OCI-LY1 (cell line): ENCODE measurements at regions not wholly inside any gene's neighbourhood (a gene's known extent, or its start where the extent isn't known, plus 50 kb on each side); places are given as distances from the start of the nearest gene placed in this dataset.

Experiments used
- EZH2 ChIP-seq: fragments of 200-600 bp; sonication (generic), shearing (Covaris generic); IDR thresholded peaks from 2 replicates; pipeline ENCODE4 v1.8.0; 2017; ENCODE audit warnings: borderline replicate concordance, mixed run types, mild to moderate bottlenecking, antibody characterized with exemption, low read length, moderate library complexity, mixed read lengths
- TF ChIP-seq, protein P1 (sequence below): fragments of 200-600 bp; sonication (generic), shearing (Covaris generic); IDR thresholded peaks from 2 replicates; pipeline ENCODE4 v1.5.1; 2017; ENCODE audit warnings: mild to moderate bottlenecking, antibody characterized with exemption, low read length, moderate library complexity, mixed read lengths

DNA sequence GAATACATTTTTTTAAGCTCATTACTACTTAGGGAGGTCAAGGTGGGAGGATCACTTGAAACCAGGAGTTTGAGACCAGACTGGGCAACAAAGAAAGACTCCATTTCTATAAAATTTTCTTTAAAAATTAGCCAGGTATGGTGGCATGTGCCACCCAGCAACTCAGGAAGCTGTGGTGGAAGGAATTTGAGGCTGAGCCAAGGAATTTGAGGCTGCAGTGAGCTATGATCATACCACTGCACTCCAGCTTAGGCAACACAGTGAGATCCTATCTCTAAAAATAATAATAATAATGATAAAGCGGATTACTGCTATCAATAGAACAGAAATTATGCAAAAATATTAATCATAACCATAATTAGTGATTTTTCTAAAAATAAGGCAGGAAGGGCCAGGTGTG, 170.3 kb downstream of the COPRS start:
- TF ChIP-seq, protein P1, sequence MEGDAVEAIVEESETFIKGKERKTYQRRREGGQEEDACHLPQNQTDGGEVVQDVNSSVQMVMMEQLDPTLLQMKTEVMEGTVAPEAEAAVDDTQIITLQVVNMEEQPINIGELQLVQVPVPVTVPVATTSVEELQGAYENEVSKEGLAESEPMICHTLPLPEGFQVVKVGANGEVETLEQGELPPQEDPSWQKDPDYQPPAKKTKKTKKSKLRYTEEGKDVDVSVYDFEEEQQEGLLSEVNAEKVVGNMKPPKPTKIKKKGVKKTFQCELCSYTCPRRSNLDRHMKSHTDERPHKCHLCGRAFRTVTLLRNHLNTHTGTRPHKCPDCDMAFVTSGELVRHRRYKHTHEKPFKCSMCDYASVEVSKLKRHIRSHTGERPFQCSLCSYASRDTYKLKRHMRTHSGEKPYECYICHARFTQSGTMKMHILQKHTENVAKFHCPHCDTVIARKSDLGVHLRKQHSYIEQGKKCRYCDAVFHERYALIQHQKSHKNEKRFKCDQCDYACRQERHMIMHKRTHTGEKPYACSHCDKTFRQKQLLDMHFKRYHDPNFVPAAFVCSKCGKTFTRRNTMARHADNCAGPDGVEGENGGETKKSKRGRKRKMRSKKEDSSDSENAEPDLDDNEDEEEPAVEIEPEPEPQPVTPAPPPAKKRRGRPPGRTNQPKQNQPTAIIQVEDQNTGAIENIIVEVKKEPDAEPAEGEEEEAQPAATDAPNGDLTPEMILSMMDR, result no peak
- no peak for TF ChIP-seq EZH2
